SK-N-SH (cell line): ENCODE measurements at regions not wholly inside any gene's neighbourhood (a gene's known extent, or its start where the extent isn't known, plus 50 kb on each side); places are given as distances from the start of the nearest gene placed in this dataset.

Experiments used
- CTCF ChIA-PET: fragments of 300-600, 350-600 bp; formaldehyde crosslinking; extraction: SDS; loops from one replicate; lab custom pipeline; 2021; lab: Yijun Ruan, JAX
- POLR2A ChIA-PET: fragments of 350-600 bp; sonication (Branson Sonifier 250); formaldehyde crosslinking; extraction: SDS; loops from one replicate; lab custom pipeline; 2020; ENCODE audit warnings: antibody characterized with exemption, inconsistent platforms; lab: Yijun Ruan, JAX
- DNase-seq: peaks from one replicate; pipeline ENCODE4 v3.0.0; 2012
- H2AFZ ChIP-seq: fragments of 200-600 bp; sonication (generic); 2 replicates; pipeline ENCODE4 v1.8.1; 2016; ENCODE audit warnings: antibody characterized with exemption, mild to moderate bottlenecking, low read depth
- H3F3A ChIP-seq: fragments of 200-600 bp; sonication (generic); replicated peaks from 2 replicates; pipeline ENCODE3; 2016; ENCODE audit warnings: antibody characterized with exemption, mild to moderate bottlenecking; ENCODE audit not compliant: insufficient read depth
- H3K27ac ChIP-seq, 2 experiments: fragments of 200-500 bp in 1 of 2; fragments of 200-600 bp in 1 of 2; sonication (Bioruptor generic) in 1 of 2; sonication (generic), shearing (Covaris generic) in 1 of 2; 2 replicates each; pipeline versions ENCODE4 v1.5.1 to v1.6.1; 2014 to 2016; ENCODE audit warnings: low read depth in 2 of 2, inconsistent platforms in 1 of 2, low read length in 1 of 2, mild to moderate bottlenecking in 1 of 2, mixed read lengths in 1 of 2
- H3K27me3 ChIP-seq: fragments of 200-600 bp; sonication (generic), shearing (Covaris generic); 2 replicates; pipeline ENCODE4 v1.6.1; 2016; ENCODE audit warnings: mixed run types; ENCODE audit not compliant: insufficient read depth
- H3K36me3 ChIP-seq, 2 experiments: fragments of 200-500 bp in 1 of 2; fragments of 200-600 bp in 1 of 2; sonication (Bioruptor generic) in 1 of 2; sonication (generic) in 1 of 2; replicated peaks in 1 of 2; 2 replicates each; pipeline versions ENCODE3 to v1.5.1; 2014 to 2016; ENCODE audit warnings: low read length in 1 of 2, mild to moderate bottlenecking in 1 of 2; ENCODE audit not compliant: insufficient read depth in 2 of 2, control insufficient read depth in 1 of 2
- H3K4me1 ChIP-seq, 2 experiments: fragments of 200-500 bp in 1 of 2; fragments of 200-600 bp in 1 of 2; sonication (Bioruptor generic) in 1 of 2; sonication (generic), shearing (Covaris generic) in 1 of 2; 2 replicates each; pipeline versions ENCODE4 v1.5.1 to v1.6.1; 2014 to 2016; ENCODE audit warnings: low read depth in 1 of 2, low read length in 1 of 2, mixed run types in 1 of 2; ENCODE audit not compliant: insufficient read depth in 2 of 2, control insufficient read depth in 1 of 2
- H3K4me2 ChIP-seq: fragments of 200-600 bp; sonication (generic), shearing (Covaris generic); 2 replicates; pipeline ENCODE4 v1.6.1; 2017; ENCODE audit warnings: mixed run types
- H3K4me3 ChIP-seq, 2 experiments: fragments of 200-500 bp in 1 of 2; fragments of 200-600 bp in 1 of 2; sonication (Bioruptor generic) in 1 of 2; sonication (generic), shearing (Covaris generic) in 1 of 2; 2 replicates each; pipeline versions ENCODE4 v1.5.1 to v1.8.1; 2014 to 2016; ENCODE audit warnings: low read depth in 2 of 2, inconsistent platforms in 1 of 2, low read length in 1 of 2, mild to moderate bottlenecking in 1 of 2, mixed read lengths in 1 of 2, moderate library complexity in 1 of 2
- H3K79me2 ChIP-seq: fragments of 200-600 bp; sonication (generic); 2 replicates; pipeline ENCODE4 v1.8.1; 2017; ENCODE audit warnings: mild to moderate bottlenecking; ENCODE audit not compliant: insufficient read depth
- H3K9ac ChIP-seq: fragments of 200-600 bp; sonication (generic); 2 replicates; pipeline ENCODE4 v1.6.1; 2017; ENCODE audit warnings: mixed run types
- H3K9me2 ChIP-seq: fragments of 200-600 bp; sonication (generic); 2 replicates; pipeline ENCODE4 v1.6.1; 2017; ENCODE audit warnings: mixed run types
- H3K9me3 ChIP-seq: fragments of 200-600 bp; sonication (generic); 2 replicates; pipeline ENCODE4 v1.6.1; 2017; ENCODE audit warnings: mixed run types, mild to moderate bottlenecking, moderate library complexity
- H4K20me1 ChIP-seq: fragments of 200-600 bp; sonication (generic); 2 replicates; pipeline ENCODE4 v1.6.1; 2017; ENCODE audit warnings: mild to moderate bottlenecking, mixed run types; ENCODE audit not compliant: insufficient read depth
- CHD2 ChIP-seq: fragments of 150-350 bp; IDR thresholded peaks from 2 replicates; pipeline ENCODE4 v1.6.1; 2018; ENCODE audit warnings: low read length; ENCODE audit not compliant: partially characterized antibody
- CTCF ChIP-seq: fragments of 200-600 bp; sonication (generic); IDR thresholded peaks from 2 replicates; pipeline ENCODE4 v1.6.1; 2017; ENCODE audit warnings: antibody characterized with exemption, mild to moderate bottlenecking, moderate library complexity
- ELF1 ChIP-seq: IDR thresholded peaks from 2 replicates; pipeline ENCODE4 v1.4.0; 2012
- EZH2phosphoT487 ChIP-seq: fragments of 200-600 bp; sonication (generic); IDR thresholded peaks from 2 replicates; pipeline ENCODE4 v1.6.1; 2017; ENCODE audit warnings: low read depth, mixed run types, mild to moderate bottlenecking, antibody characterized with exemption, moderate library complexity, borderline replicate concordance
- FOXJ3 ChIP-seq: sonication (generic); formaldehyde crosslinking; IDR thresholded peaks from 2 replicates; pipeline ENCODE4 v1.5.1; 2020; ENCODE audit warnings: mild to moderate bottlenecking, missing genetic modification reagents
- FOXM1 ChIP-seq: IDR thresholded peaks from 2 replicates; pipeline ENCODE4 v1.4.0; 2012; ENCODE audit warnings: low read depth, mild to moderate bottlenecking
- GATA2 ChIP-seq: sonication (generic); formaldehyde crosslinking; IDR thresholded peaks from 2 replicates; pipeline ENCODE4 v1.5.0; 2020; ENCODE audit warnings: mild to moderate bottlenecking, missing genetic modification reagents
- MXI1 ChIP-seq: IDR thresholded peaks from 2 replicates; pipeline ENCODE4 v1.6.1; 2012; ENCODE audit warnings: mild to moderate bottlenecking, low read depth, low read length, improper control_type of control experiment
- NFIC ChIP-seq: IDR thresholded peaks from 2 replicates; pipeline ENCODE4 v1.4.0; 2012; ENCODE audit warnings: borderline replicate concordance
- PBX3 ChIP-seq: IDR thresholded peaks from 2 replicates; pipeline ENCODE4; 2012
- RAD21 ChIP-seq: IDR thresholded peaks from 2 replicates; pipeline ENCODE4 v1.6.1; 2012; ENCODE audit warnings: mild to moderate bottlenecking, low read length
- RCOR1 ChIP-seq: fragments of 150-350 bp; IDR thresholded peaks from 2 replicates; pipeline ENCODE4 v1.6.1; 2017; ENCODE audit warnings: antibody characterized with exemption, low read length
- RFX5 ChIP-seq: IDR thresholded peaks from 2 replicates; pipeline ENCODE4 v1.6.1; 2012; ENCODE audit warnings: mild to moderate bottlenecking, improper control_type of control experiment, low read length
- RXRA ChIP-seq: IDR thresholded peaks from 2 replicates; pipeline ENCODE4 v1.4.0; 2012; ENCODE audit warnings: low read depth, mild to moderate bottlenecking, borderline replicate concordance
- ZBTB33 ChIP-seq: IDR thresholded peaks from 2 replicates; pipeline ENCODE4 v1.4.0; 2012; ENCODE audit warnings: low read depth, borderline replicate concordance
- WGBS: methylation state at CpG from one replicate; pipeline ENCODE4 v1.1.6; 2017; ENCODE audit warnings: low lambda C conversion rate; 5-methylcytosine and 5-hydroxymethylcytosine counted together
- TF ChIP-seq, protein P1 (sequence below): fragments of 150-350 bp; IDR thresholded peaks from 2 replicates; pipeline ENCODE4 v1.6.1; 2017; ENCODE audit warnings: antibody characterized with exemption, low read length, low read depth, borderline replicate concordance

DNA sequence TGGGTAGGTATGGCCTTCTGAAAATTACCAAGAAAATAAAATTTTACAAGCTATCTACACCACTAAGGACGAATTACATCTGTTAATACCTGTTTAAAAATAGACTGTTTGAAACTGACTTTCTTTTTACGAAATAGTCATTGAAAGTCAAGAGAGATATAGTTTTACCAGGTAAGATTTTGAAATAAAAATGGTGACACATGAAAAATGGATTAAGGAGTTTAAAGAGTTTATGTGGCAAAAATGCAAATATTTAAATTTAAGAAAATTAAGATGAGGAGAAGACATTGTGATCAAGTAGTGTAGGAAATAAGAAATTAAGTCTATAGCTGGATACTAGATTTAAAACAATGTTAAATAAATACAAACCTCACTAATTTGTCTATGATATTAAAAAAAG, 271.5 kb downstream of the TRIB2 start:
- Histone ChIP-seq H3K4me3 (no peak overlapping the region), H3K27ac (no peak overlapping the region), H3K36me3 (no peaks in the 10 kb centered on the region), H3K4me2 (no peak overlapping the region), H2AFZ (no peak overlapping the region), H3K79me2 (no peaks in the 10 kb centered on the region), H3K9me3 (no peaks in the 10 kb centered on the region), H3K4me1 (no peaks in the 10 kb centered on the region; a peak in 2 of 4 replicates), H3F3A (no peaks in the 10 kb centered on the region), H3K9ac (no peak overlapping the region), H3K27me3 (no peaks in the 10 kb centered on the region), H4K20me1 (no peaks in the 10 kb centered on the region), H3K9me2 (no peaks in the 10 kb centered on the region)
- no peak for DNase-seq
- POLR2A ChIA-PET, result no interaction called here
- no peak for TF ChIP-seq FOXJ3 (CRISPR knock-in tag)
- no peak for TF ChIP-seq ELF1
- no peak for TF ChIP-seq ZBTB33
- TF ChIP-seq PBX3, result no peak
- TF ChIP-seq RFX5, result no peak
- TF ChIP-seq, protein P1, sequence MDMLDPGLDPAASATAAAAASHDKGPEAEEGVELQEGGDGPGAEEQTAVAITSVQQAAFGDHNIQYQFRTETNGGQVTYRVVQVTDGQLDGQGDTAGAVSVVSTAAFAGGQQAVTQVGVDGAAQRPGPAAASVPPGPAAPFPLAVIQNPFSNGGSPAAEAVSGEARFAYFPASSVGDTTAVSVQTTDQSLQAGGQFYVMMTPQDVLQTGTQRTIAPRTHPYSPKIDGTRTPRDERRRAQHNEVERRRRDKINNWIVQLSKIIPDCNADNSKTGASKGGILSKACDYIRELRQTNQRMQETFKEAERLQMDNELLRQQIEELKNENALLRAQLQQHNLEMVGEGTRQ, result no peak
- no peak for TF ChIP-seq RCOR1
- TF ChIP-seq EZH2phosphoT487, result no peak
- no peak for TF ChIP-seq CHD2
- no peak for TF ChIP-seq GATA2 (CRISPR knock-in tag)
- no peak for TF ChIP-seq FOXM1
- TF ChIP-seq MXI1, result no peak
- TF ChIP-seq NFIC, result no peak
- 75% methylated on average over 2 of the region's 2 CpGs for WGBS
- CTCF ChIA-PET, result interaction anchor here (0.9 to 1.5 kb wide), 3 partner anchors 10 to 19 kb away, joined by 3 to 5 read pairs (median 3); no protein-coding TSS in a partner anchor

GRCh38 chr2:12990523-12990922, 273.8 kb downstream of the TRIB2 start:
- TF ChIP-seq CTCF (peak; percentile 63), RAD21 (peak; percentile 43; the same call in 1 of the 2 replicates), RXRA (no peak), NFIC (no peak)
- H3K36me3 ChIP-seq, result no peaks in the 10 kb centered on the region
- no peaks in the 10 kb centered on the region for H3K27me3 ChIP-seq
- WGBS, result 20% methylated on average over 1 of the region's 1 CpG
- CTCF ChIA-PET, result interaction anchor here (1.1 to 2.8 kb wide), 9 partner anchors 9 to 1160 kb away, joined by 3 to 28 read pairs (median 4); no protein-coding TSS in a partner anchor
- DNase-seq, result no peak
- no peak overlapping the region for H3K9ac ChIP-seq
- H3K4me2 ChIP-seq, result no peak overlapping the region
- H2AFZ ChIP-seq, result no peak overlapping the region
- no peaks in the 10 kb centered on the region for H3F3A ChIP-seq
- H4K20me1 ChIP-seq, result no peaks in the 10 kb centered on the region
- H3K79me2 ChIP-seq, result no peaks in the 10 kb centered on the region
- POLR2A ChIA-PET, result no interaction called here
- no peak overlapping the region for H3K27ac ChIP-seq
- H3K9me2 ChIP-seq, result no peaks in the 10 kb centered on the region
- no peaks in the 10 kb centered on the region for H3K9me3 ChIP-seq
- no peak overlapping the region for H3K4me3 ChIP-seq
- H3K4me1 ChIP-seq, result no peaks in the 10 kb centered on the region; a peak in 1 of 4 replicates
